DMS114 treated with DMSO at 0.1 percent for 48 hours (cell line): ENCODE measurements at regions not wholly inside any gene's neighbourhood (a gene's known extent, or its start where the extent isn't known, plus 50 kb on each side); places are given as distances from the start of the nearest gene placed in this dataset.

Source experiments
- DNase-seq: peaks from one replicate; lab custom pipeline; 2025; ENCODE audit not compliant: unreplicated experiment; lab: John Stamatoyannopoulos, UW

- no peak for DNase-seq
Observed at GRCh38 chr10:4353059-4353655, 472.9 kb upstream of the AKR1E2 start.

- no peak for DNase-seq
Observed at GRCh38 chr10:4352414-4352961, 473.5 kb upstream of the AKR1E2 start.

- DNase-seq = no peak
Observed at GRCh38 chr10:4351723-4352413, 474.1 kb upstream of the AKR1E2 start.

GRCh38 chr10:4347397-4347796 is 478.6 kb upstream of the AKR1E2 start:
- DNase-seq = no peak

- no peak for DNase-seq
Observed at GRCh38 chr10:4345877-4346646, 479.9 kb upstream of the AKR1E2 start.

GRCh38 chr10:4344492-4344994 is 481.5 kb upstream of the AKR1E2 start:
- DNase-seq = no peak

- no peak for DNase-seq
Observed at GRCh38 chr10:4343873-4344272, 482.1 kb upstream of the AKR1E2 start.

- no peak for DNase-seq
Observed at GRCh38 chr10:4343091-4343490, 482.9 kb upstream of the AKR1E2 start.

- no peak for DNase-seq
Observed at GRCh38 chr10:4338768-4339167, 487.2 kb upstream of the AKR1E2 start.

GRCh38 chr10:4337563-4337962 is 488.4 kb upstream of the AKR1E2 start:
- DNase-seq = no peak

GRCh38 chr10:4334871-4335270 is 491.1 kb upstream of the AKR1E2 start:
- no peak for DNase-seq

GRCh38 chr10:4334015-4334414 is 492.0 kb upstream of the AKR1E2 start:
- no peak for DNase-seq

- no peak for DNase-seq
Observed at GRCh38 chr10:4333459-4333894, 492.5 kb upstream of the AKR1E2 start.

- no peak for DNase-seq
Observed at GRCh38 chr10:4332764-4333458, 493.1 kb upstream of the AKR1E2 start.

- no peak for DNase-seq
Observed at GRCh38 chr10:4331150-4331549, 494.9 kb upstream of the AKR1E2 start.

- no peak for DNase-seq
Observed at GRCh38 chr10:4330636-4331035, 495.4 kb upstream of the AKR1E2 start.

GRCh38 chr10:4329225-4329624 is 496.8 kb upstream of the AKR1E2 start:
- DNase-seq = no peak

GRCh38 chr10:4326647-4327046 is 499.4 kb upstream of the AKR1E2 start:
- DNase-seq = no peak

- no peak for DNase-seq
Observed at GRCh38 chr10:4319870-4320367, 506.1 kb upstream of the AKR1E2 start.

GRCh38 chr10:4316161-4316810 is 509.7 kb upstream of the AKR1E2 start:
- DNase-seq = no peak
